ENCODE measurements at regions not wholly inside any gene's neighbourhood (a gene's known extent, or its start where the extent isn't known, plus 50 kb on each side); places are given as distances from the start of the nearest gene placed in this dataset.
"Not testable (repeated sequence)": the region's sequence is repeated elsewhere in the genome, so short reads cannot be mapped to it uniquely, and the experiment has no call there.

DNA sequence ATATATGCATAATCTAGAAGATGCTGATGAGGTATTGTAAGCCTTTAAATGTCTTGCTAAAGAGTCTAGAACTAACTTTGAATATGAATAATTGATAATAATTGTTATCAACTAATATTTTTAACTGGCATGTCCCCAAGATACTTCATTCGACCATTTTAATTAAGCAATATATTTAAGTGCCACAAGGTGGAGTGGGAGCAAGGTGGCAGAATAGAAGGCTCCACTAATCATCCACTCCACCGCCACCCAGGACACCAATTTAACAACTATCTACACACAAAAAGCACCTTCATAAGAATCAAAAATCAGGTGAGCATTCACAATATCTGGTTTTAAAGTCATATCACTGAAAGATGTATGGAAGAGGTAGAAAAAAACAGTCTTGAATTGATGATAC, 409.6 kb downstream of the SEC23A start:
- no peak for DNase-seq

DNA sequence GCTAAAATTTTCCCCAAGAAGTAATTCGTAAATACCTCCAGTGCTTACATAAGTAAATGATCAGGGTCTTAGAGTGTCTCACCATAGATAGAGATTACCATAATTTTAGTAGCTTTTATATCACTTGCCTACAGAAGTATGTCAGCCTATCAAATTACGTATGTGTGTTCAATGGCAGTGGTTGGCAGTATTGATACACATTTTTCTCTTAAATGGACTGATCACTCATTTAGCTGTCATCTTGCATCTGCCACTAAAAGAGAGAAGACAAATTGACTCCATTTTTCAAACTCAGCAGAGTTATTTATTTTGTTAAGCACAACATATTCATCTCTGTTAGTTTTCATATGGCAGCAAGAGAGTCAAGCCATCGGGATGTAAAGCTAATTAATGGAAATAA, 413.1 kb upstream of the CLEC14A start:
- DNase-seq = no peak

DNA sequence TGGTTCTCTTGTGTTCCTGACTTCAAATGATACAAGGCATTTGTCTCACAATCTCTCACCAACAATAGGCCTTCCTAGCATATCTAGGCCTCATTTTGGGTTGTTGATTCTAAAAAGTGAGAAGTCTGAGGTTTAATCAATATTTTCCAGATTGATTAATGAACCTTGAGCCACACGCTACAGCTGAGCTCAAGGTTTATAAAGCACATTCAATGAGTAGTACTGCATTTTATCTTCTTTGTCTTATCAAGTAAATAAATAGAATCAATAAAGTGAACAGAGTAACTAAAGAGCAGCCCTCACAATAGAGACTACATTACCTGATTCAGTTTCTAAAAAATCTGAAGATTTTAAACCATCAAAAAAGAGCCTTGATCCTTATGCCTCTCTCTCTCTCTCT, 407.5 kb upstream of the CLEC14A start:
- DNase-seq = no peak

DNA sequence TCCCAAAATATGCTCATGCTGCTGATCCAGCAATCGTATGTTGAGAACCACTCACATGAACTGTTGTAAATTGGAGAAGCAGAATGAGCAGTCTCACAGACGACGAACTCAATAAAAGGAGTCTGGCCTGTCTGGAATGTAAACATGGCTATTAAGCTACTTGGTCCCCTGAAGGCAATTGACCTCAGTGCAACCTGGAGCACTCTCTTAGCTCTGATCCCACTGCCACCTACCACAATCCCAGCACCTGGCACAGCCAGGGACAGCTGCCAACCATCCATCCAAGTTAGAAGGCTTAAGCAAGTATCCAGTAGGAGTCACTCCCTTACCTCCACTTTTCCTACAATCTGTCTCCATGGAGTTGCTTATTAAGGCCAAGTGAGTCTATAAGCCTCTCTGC, 406.9 kb upstream of the CLEC14A start:
- no peak for DNase-seq

DNA sequence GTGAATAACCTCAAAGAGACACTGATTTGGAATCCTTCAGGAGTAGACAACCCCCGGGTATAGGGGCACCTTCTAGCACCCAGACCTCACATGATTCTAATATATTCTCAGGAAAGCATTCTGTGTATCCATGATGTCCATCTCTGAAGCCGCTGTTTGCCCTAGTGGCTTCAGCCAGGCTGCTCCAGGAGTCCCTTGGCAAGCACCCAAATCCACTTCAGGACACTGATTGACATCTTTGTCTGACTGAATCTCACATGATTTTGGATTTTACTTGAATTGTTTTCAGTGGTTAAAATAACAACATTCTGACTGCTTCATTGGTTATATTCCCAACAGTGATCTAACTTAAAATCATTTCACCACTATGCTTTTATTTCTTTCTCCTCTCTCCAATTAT, 390.5 kb upstream of the CLEC14A start:
- DNase-seq = no peak

DNA sequence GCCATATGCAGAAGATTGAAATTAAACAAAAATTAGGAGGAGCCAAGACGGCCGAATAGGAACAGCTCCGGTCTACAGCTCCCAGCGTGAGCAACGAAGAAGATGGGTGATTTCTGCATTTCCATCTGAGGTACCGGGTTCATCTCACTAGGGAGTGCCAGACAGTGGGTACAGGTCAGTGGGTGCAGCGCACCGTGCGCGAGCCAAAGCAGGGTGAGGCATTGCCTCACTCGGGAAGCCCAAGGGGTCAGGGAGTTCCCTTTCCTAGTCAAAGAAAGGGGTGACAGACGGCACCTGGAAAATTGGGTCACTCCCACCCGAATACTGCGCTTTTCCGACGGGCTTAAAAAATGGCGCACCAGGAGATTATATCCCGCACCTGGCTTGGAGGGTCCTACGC, 379.0 kb upstream of the CLEC14A start:
- DNase-seq = not testable (repeated sequence)

DNA sequence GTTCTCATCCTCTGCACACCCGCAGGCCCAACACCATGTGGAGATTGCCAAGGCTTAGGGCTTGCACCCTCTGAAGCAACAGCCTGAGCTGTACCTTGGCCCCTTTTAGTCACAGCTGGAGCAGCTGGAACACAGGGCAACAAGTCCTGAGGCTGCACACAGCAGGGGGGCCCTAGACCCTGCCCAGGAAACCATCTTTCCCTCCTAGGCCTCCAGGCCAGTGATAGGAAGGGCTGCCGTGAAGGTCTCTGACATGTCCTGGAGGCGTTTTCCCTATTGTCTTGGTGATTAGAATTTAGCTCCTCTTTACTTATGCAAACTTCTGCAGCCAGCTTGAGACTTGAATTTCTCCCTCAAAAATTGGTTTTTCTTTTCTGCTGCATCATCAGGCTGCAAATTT, 373.5 kb upstream of the CLEC14A start:
- DNase-seq = no peak

DNA sequence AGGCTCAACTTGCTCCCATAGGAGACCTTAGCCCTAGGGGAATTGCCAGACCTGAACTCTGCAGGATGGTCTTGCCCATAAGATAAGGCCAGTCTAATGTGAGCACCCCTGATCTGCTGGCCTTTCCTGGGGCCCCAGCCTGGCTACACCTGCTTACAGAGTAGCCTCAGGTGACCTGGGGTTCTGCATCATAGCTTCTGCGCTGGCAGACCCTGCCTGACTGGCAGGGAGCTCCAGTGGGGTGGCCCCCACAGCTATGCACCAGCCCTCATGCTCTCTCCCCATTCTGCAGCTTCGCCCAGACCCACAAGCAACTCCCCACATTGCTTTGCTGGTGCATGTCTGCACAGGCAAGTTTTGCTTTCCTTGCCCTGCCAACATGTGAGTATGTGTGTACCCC, 371.3 kb upstream of the CLEC14A start:
- no peak for DNase-seq

DNA sequence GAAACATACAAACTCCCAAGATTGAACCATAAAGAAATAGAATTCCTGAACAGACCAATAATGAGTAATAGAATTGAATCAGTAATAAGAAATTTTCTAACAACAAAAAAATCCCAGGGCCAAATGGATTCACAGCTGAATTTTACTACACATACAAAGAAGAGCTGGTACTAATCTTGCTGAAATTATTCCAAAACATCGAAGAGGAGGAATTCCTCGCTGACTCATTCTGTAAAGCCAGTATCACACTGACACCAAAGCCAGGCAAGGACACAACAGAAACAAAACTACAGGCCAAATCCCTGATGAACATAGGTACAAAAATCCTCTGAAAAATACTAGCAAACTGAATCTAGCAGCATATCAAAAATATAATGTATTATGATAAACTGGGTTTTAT, 367.8 kb upstream of the CLEC14A start:
- DNase-seq = no peak

DNA sequence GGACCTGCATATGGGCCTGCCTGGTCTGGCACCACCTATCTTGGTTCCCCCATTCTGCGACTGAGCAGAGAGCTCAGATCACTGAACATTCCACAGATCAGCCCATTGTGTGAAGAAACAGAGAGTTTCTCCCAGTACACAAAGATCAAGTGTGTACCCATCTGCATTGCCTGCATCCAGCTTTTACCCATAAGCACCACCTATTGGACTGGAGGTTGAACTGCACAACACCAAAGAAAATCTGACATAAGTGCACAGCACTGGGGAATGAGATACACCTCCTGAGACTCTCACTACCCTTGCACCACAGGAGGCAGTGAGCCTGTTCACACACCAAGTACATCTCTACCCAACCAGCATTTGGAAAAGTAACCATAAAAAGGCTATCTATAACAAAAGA, 362.6 kb upstream of the CLEC14A start:
- DNase-seq = no peak

DNA sequence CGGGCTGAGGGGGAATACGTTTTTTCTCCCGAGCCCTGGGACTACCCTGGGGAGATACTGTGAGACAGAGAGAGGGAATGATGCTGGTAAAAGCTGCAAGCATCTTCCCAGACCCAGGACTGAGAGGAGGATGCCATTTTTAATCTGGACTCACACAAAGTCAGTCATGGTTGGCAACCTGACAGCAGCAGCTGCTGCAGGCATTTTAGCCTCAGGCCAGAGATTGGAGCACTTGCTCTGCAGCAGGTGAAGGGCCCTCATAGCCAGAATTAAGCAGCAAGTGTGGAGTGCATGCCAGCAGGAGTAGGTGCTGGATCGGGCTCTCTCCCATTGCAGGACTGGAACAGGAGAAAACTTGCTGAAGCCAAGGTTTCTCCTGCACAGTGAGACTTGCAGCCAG, 361.1 kb upstream of the CLEC14A start:
- DNase-seq = no peak

DNA sequence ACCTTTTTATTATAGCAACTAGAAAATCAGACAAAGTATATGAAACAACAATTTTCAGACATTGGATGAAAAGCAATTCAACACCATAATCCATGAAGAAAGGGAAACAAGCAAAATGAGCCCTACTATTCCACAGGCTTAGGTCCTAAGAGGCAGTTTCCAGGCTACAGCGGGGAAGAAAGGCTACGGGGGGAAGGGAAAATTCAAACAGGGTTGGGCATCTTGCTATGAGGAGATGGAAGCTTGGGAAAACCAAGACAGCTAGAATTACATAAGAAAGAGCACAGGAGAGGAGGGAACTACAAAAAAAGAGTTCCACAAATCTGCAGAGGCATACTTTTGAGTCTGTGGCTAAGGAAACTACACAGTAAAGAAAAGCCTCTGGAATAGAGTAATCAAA, 356.0 kb upstream of the CLEC14A start:
- DNase-seq = no peak

DNA sequence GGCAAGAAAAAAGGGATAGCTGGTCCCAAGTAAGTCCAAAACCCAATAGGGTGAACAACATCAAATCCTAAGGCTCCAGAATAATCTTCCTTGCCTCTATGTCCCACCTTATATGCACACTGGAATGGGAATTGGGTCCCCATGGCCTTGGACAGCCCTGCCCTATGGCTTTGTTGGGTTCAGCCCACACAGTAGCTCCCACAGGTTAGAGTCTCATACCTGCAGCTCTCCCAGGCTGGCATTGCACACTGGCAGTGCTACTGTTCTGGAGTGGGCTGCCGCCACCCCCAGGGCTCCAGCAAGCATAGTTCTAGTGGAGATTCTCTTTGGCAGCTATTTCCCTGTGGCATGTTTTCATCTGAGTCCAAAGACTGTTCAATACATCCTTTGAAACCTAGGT, 352.4 kb upstream of the CLEC14A start:
- no peak for DNase-seq

DNA sequence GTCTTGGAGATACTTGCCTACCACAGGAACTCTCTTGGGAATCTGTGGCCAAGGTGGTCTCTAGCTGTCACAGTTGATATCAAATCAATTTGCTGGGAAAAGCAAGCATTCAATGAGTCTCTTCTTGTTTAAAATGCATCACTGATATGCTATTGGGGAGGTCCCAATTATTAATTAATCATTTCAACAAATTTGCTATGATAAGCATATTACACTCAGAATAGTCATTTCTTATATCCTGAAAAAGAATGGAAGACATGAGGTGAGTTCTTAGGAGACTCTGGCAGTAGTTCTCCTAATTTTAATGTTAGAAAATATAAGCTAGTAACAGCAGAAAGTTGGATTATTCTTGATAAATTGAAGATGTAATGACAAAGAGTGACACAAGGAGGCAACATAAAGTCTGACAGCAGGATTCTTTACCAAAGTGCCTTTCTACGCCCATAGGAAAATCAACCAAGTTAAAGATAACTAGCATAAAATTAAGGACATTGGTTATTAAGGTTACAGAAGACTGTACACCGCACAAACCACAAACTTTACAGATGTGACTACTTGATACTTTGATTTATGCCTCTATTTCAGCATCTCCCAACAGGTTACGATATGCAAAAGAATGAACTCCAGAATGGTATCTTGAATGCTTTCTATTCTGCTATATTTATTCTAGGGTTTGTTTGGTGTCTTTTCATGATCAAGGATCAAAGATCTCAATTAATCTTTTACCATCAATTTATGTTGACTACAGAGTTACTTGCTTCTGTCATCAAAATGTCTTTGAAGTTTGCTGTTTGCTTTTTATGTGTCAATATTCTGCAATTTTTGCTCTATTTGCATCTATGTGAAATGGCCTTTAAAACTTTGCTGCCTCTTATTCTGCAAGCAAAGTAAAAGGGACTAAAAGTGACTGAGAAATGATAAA, 349.6 kb upstream of the CLEC14A start:
- no peak for DNase-seq

DNA sequence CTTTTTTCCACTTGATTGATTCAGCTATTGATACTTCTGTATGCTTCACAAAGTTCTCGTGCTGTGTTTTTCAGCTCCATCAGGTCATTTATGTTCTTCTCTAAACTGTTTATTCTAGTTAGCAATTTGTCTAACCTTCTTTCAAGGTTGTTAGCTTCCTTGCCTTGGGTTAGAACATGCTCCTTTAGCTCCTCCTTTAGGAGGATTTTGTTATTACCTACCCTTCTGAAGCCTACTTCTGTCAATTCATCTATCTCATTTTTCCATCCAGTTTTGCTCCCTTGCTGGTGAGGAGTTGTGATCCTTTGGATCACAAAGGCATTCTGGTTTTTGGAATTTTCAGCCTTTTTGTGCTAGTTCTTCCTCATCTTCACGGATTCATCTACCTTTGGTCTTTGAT, 344.7 kb upstream of the CLEC14A start:
- not testable (repeated sequence) for DNase-seq

DNA sequence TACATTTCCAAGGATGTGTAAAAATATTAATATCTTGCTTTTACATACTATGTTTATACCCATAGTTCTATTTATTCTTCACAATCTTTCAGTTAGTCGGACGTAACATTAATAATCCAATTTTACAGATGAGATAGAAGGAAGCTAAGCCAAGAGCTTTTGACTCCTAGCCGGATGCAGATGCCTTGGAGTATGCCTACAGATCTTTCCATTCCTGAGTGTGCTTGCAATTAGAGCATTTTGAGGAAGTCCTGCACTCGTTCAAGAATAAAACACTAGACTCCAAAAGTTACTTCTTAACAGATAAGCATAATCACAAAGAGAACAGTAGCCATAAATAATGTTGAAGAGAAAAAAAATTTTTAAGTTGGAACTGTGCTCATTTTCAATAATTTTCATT, 337.6 kb upstream of the CLEC14A start:
- DNase-seq = no peak

DNA sequence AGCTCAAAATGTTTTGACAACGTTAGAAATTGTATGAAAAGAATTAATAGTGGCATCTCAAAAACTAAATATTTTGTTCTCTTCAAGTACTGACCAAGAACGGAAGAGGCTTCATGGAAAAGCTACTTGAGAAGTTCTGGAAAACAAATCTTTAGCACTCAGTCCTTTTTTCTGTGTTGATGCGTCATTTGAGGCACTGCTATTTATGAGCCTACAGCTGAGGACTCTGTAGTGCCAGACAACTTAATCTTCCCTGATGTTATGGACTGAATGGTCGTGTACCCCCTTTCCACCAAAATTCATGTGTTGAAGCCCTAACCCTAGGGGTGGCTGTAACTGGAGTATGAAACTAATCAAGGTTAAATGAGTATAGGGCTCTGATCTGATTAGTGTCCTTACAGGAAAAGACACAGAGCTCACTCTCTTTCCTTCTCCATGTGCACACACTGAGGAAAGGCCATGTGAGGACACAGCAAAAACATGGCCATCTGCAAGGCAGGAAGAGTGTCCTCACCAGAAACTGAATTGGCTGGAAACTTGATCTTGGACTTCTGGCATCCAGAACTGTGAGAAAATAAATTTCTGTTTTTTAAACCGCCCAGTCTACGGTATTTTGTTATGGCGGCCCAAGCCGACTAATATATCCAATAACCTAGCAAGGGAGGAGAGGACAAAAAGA, 337.0 kb upstream of the CLEC14A start:
- no peak for DNase-seq

DNA sequence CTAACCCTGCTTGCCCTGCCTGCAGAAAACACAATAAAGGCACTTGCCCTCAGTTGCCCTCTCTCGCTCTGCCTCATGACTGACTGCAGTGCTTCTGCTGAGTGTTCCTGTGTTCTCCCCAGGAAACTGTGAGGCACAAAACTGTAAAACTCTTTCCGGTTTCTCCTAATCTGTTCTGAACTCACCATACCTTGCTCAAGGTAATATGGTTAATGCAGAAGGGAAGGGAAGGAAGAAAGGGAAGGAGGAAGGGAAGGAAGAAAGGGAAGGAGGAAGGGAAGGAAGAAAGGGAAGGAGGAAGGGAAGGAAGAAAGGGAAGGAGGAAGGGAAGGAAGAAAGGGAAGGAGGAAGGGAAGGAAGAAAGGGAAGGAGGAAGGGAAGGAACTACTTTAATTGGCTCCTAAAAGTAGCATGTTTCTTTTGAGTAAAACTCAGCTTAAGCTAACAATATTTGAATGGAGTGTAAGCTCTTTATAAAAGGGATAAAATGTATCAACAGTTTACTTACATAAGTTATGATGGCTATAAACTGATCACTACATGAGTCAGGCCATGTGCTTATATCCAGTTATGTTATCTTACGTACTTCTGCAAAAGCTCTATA, 334.0 kb upstream of the CLEC14A start:
- DNase-seq = no peak

DNA sequence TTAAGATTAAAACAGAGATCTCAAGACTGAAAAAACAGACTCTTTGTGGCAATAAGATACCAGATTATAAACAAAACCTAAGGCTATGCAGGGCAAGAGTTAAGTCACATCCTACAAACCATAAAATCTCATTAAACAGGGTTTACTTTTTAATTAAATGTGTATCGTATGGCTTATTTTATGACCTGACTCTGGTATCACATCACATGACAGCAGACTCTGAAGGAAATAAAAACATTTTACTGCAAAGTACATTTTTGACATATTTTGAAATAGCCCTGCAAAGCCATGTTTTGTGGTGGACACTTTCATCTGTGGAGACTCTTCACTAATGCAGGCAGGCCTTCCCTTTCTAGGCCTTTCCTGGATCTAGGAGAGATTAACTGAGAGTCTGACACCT, 327.6 kb upstream of the CLEC14A start:
- no peak for DNase-seq

DNA sequence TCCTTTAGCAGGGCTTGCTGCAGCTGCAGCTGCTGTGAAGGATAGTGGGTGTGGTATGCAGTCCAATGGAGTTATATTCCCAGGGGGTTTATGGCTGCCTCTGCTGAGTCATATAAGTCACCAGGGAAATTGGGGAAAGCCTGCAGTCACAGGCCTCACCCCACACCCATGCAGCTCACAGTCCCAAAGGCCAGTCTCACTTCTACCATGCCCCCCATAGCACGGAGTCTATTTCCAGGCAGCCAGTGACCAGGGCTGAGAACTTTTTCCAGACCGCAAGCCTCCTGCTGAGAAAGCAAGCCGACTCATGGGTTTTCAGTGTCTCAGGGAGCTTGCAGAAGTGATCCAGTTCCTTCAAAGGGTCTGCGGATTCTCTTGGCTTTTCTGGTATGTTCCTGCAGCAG, 322.4 kb upstream of the CLEC14A start:
- no peak for DNase-seq

DNA sequence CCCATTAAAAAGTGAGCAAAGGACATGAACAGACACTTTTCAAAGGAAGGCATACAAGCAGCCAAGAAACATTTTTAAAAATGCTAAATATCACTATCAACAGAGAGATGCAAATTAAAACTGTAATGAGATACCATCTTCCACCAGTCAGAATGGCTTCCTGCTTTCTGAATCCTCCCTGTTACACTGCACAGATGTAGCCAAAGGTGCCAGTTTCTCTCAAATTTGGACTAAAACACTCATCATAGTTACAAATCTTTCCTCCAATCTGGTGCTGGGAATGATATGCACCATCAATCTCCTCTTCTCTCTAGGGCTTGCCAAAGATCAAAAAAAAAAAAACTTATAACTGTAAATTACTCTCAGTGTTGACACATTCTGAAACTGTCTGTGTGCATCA, 311.8 kb upstream of the CLEC14A start:
- DNase-seq = no peak

DNA sequence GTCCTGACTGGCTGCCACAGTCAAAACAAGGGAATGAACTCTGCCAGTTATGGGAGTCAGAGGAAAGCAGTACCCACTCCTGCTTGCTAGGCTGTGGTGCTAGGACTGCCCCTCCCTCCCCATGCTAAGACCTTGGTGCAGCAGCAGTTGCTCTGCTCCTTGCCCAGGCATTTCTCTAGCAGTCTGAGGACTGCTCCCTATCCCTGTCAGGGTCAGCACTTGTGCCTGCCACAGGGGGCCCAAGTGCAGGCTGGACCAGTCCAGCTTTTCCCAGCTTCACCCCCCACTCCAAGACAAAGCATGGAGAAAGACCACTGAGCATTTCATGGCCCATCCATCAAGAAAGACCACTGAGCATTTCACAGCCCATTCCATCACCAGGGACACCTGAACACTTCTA, 305.8 kb upstream of the CLEC14A start:
- no peak for DNase-seq

DNA sequence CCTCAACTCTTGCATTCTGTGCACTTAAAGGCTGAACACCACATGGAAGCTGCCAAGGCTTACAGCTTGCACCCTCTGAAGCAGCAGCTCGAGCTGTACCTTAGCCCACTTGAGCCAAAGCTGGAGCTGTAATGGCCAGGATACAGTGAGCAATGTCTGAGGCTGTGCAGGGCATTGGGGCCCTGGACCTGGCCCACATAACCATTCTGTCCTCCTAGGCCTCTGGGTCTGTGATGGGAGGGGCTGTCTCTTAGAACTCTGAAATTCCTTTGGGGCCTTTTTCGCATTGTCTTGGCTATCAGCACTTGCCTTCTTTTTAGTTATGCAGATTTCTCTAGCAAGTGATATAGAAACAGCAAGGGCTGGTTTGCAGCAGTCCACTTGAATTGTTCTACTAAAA, 303.8 kb upstream of the CLEC14A start:
- no peak for DNase-seq

DNA sequence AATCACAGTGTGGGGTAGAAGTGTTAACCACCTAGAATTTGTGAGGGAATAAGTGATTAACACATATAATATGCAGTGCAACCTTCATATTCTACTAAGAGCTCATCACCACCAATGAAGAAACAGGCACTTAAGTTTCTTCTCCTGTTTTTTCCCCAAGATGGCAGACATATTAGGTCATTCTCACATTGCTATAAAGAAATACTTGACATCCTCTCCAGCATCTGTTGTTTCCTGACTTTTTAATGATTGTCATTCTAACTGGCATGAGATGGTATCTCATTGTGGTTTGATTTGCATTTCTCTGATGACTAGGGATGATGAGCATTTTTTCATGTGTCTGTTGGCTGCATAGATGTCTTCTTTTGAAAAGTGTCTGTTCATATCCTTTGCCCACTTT, 301.5 kb upstream of the CLEC14A start:
- not testable (repeated sequence) for DNase-seq
